ENCODE measurements at regions not wholly inside any gene's neighbourhood (a gene's known extent, or its start where the extent isn't known, plus 50 kb on each side); places are given as distances from the start of the nearest gene placed in this dataset.

GRCh38 chr15:68493629-68494028 lies 61.7 kb upstream of the ITGA11 start:
- no peak for TF ChIP-seq CTCF (IDR thresholded peaks at IDR 0.05)
- no peak for TF ChIP-seq POLR2A (IDR thresholded peaks at IDR 0.05)
